GM12878 (cell line): ENCODE measurements at regions not wholly inside any gene's neighbourhood (a gene's known extent, or its start where the extent isn't known, plus 50 kb on each side); places are given as distances from the start of the nearest gene placed in this dataset.

Source experiments
- ATAC-seq: fragments of 200-7000 bp; cut with Tn5 transposase; 3 replicates; pipeline ENCODE4 v1.9.1; 2020; ENCODE audit warnings: mild to moderate bottlenecking, moderate library complexity
- BruUV-seq: library from RNA; stranded (reverse); fragments of 400-500 nt; replicated peaks from 2 replicates; lab custom pipeline; 2021; lab: Mats Ljungman, UMichigan
- CTCF ChIA-PET: fragments of 300-600 bp; sonication (Branson Sonifier 250); formaldehyde crosslinking; extraction: SDS; loops from one replicate; lab custom pipeline; 2021; ENCODE audit warnings: inconsistent platforms; lab: Yijun Ruan, JAX
- POLR2A ChIA-PET: fragments of 350-600 bp; formaldehyde crosslinking; extraction: SDS; loops from one replicate; lab custom pipeline; 2021; ENCODE audit warnings: inconsistent platforms; lab: Charles Lee
- RAD21 ChIA-PET: fragments of 300-600 bp; sonication (Branson Sonifier 250); formaldehyde crosslinking; loops from one replicate; lab custom pipeline; 2023; ENCODE audit warnings: antibody characterized with exemption; ENCODE audit not compliant: unreplicated experiment; lab: Charles Lee
- SMC1A ChIA-PET: fragments of 300-600 bp; sonication (Branson Sonifier 250); formaldehyde crosslinking; loops from one replicate; lab custom pipeline; 2023; ENCODE audit not compliant: unreplicated experiment, uncharacterized antibody; lab: Charles Lee
- DNase-seq: peaks from one replicate; pipeline ENCODE4 v3.0.0-alpha.2; 2011; ENCODE audit warnings: low read depth, low spot score
- FAIRE-seq: peaks from 3 replicates; lab custom pipeline; 2011; peaks lifted over from hg19 to GRCh38; lab: Jason Lieb, UNC
- H2AFZ ChIP-seq: 2 replicates; pipeline ENCODE4 v1.6.0; 2011; ENCODE audit warnings: low read depth, low read length, control low read depth; ENCODE audit not compliant: control insufficient read depth
- H3K27ac ChIP-seq: 2 replicates; pipeline ENCODE4 v1.5.1; 2011; ENCODE audit warnings: control low read depth; ENCODE audit not compliant: control insufficient read depth, insufficient read depth
- H3K27me3 ChIP-seq, 2 experiments: replicated peaks in 1 of 2; 2 replicates each; pipeline versions ENCODE4 v1.6.0 to v1.6.1; 2011; ENCODE audit warnings: low read length in 1 of 2; ENCODE audit not compliant: control insufficient read depth in 2 of 2, insufficient read depth in 2 of 2
- H3K36me3 ChIP-seq, 2 experiments: 2 replicates each; pipeline ENCODE4 v1.5.1; 2011; ENCODE audit warnings: low read length in 1 of 2; ENCODE audit not compliant: control insufficient read depth in 2 of 2, insufficient read depth in 2 of 2
- H3K4me1 ChIP-seq: 2 replicates; pipeline ENCODE4 v1.6.1; 2011; ENCODE audit warnings: mild to moderate bottlenecking, low read length, moderate library complexity, mixed read lengths; ENCODE audit not compliant: control insufficient read depth, insufficient read depth
- H3K4me2 ChIP-seq: 2 replicates; pipeline ENCODE4 v1.6.0; 2011; ENCODE audit warnings: control low read depth; ENCODE audit not compliant: control insufficient read depth, insufficient read depth
- H3K4me3 ChIP-seq: fragments of 200-600 bp; sonication (generic); 2 replicates; pipeline ENCODE4 v1.5.1; 2016
- H3K79me2 ChIP-seq: 2 replicates; pipeline ENCODE4 v1.6.0; 2011; ENCODE audit warnings: low read length; ENCODE audit not compliant: control insufficient read depth, insufficient read depth
- H3K9ac ChIP-seq: 2 replicates; pipeline ENCODE4 v1.8.0; 2011; ENCODE audit warnings: low read length, control low read depth, mixed read lengths; ENCODE audit not compliant: control insufficient read depth, insufficient read depth
- H3K9me3 ChIP-seq: replicated peaks from 3 replicates; pipeline ENCODE4 v1.5.1; 2011; ENCODE audit warnings: mild to moderate bottlenecking, low read length; ENCODE audit not compliant: control insufficient read depth, insufficient read depth
- H4K20me1 ChIP-seq: 2 replicates; pipeline ENCODE4 v1.6.0; 2011; ENCODE audit not compliant: control insufficient read depth, insufficient read depth
- ATF7 ChIP-seq: fragments of 450-650 bp; IDR thresholded peaks from 2 replicates; pipeline ENCODE4 v1.6.1; 2016; ENCODE audit warnings: low read depth, mild to moderate bottlenecking
- BHLHE40 ChIP-seq, 2 experiments: fragments of 450-650 bp in 1 of 2; IDR thresholded peaks; 2 replicates each; pipeline ENCODE4 v1.6.1; 2011 to 2017; ENCODE audit warnings: low read depth in 2 of 2, borderline replicate concordance in 1 of 2, improper control_type of control experiment in 1 of 2, low read length in 1 of 2, mild to moderate bottlenecking in 1 of 2
- CHD1 ChIP-seq: IDR thresholded peaks from 2 replicates; pipeline ENCODE4 v1.6.1; 2012; ENCODE audit warnings: low read depth, low read length, improper control_type of control experiment
- EED ChIP-seq: sonication (generic); IDR thresholded peaks from 2 replicates; pipeline ENCODE4 v1.6.1; 2016; ENCODE audit warnings: antibody characterized with exemption, low read depth
- EZH2 ChIP-seq: IDR thresholded peaks from 2 replicates; pipeline ENCODE4 v1.6.1; 2012; ENCODE audit warnings: low read depth, mild to moderate bottlenecking, control low read depth, inconsistent platforms, low read length, borderline replicate concordance; ENCODE audit not compliant: control insufficient read depth
- JUNB ChIP-seq: IDR thresholded peaks from 2 replicates; pipeline ENCODE4 v1.6.1; 2016; ENCODE audit warnings: antibody characterized with exemption, mild to moderate bottlenecking
- MTA2 ChIP-seq: fragments of 450-650 bp; IDR thresholded peaks from 2 replicates; pipeline ENCODE4 v1.6.1; 2016; ENCODE audit warnings: low read depth, mild to moderate bottlenecking, moderate library complexity
- MYC ChIP-seq: IDR thresholded peaks from 2 replicates; pipeline ENCODE4 v1.6.1; 2011; ENCODE audit warnings: mild to moderate bottlenecking, low read length, moderate library complexity, inconsistent platforms; ENCODE audit not compliant: insufficient read depth, insufficient replicate concordance, insufficient read length, severe bottlenecking
- POLR2A ChIP-seq: IDR thresholded peaks from 2 replicates; pipeline ENCODE4 v1.6.1; 2011; ENCODE audit warnings: low read depth, mild to moderate bottlenecking, low read length
- SMAD1 ChIP-seq: fragments of 450-650 bp; IDR thresholded peaks from 2 replicates; pipeline ENCODE4 v1.6.1; 2018; ENCODE audit warnings: mild to moderate bottlenecking, low read depth; ENCODE audit not compliant: partially characterized antibody
- SMAD5 ChIP-seq: IDR thresholded peaks from 2 replicates; pipeline ENCODE4 v1.6.1; 2016; ENCODE audit warnings: antibody characterized with exemption, low read depth
- SP1 ChIP-seq: IDR thresholded peaks from one replicate; pipeline ENCODE4 v1.6.1; 2011; ENCODE audit warnings: low read depth, low read length
- TCF3 ChIP-seq: IDR thresholded peaks from 2 replicates; pipeline ENCODE4 v1.6.1; 2012; ENCODE audit warnings: low read depth, mild to moderate bottlenecking, low read length, borderline replicate concordance; ENCODE audit not compliant: insufficient read depth
- ZNF274 ChIP-seq: IDR thresholded peaks from one replicate; pipeline ENCODE4 v1.8.0; 2011; ENCODE audit not compliant: insufficient read length, insufficient read depth
- WGBS: methylation state at CpG from one replicate; pipeline ENCODE4 v1.1.6; 2016; ENCODE audit warnings: low lambda C conversion rate; ENCODE audit not compliant: insufficient replicate concordance, insufficient coverage; ENCODE audit errors: missing lambda C conversion rate; 5-methylcytosine and 5-hydroxymethylcytosine counted together
- in situ Hi-C: fragments of 300-500 bp; cut with MboI; formaldehyde crosslinking; loops from 9 replicates; pipeline ENCODE4 v1.14.3; 2018; ENCODE audit warnings: mixed read lengths
- intact Hi-C: fragments of 100-400 bp; cut with micrococcal nuclease; formaldehyde crosslinking; loops from one replicate; pipeline ENCODE4 v1.14.2; 2022; ENCODE audit not compliant: unreplicated experiment
- TF ChIP-seq, protein P1 (sequence below): fragments of 450-650 bp; IDR thresholded peaks from 2 replicates; pipeline ENCODE4 v1.6.1; 2016; ENCODE audit warnings: mild to moderate bottlenecking, moderate library complexity, borderline replicate concordance

DNA sequence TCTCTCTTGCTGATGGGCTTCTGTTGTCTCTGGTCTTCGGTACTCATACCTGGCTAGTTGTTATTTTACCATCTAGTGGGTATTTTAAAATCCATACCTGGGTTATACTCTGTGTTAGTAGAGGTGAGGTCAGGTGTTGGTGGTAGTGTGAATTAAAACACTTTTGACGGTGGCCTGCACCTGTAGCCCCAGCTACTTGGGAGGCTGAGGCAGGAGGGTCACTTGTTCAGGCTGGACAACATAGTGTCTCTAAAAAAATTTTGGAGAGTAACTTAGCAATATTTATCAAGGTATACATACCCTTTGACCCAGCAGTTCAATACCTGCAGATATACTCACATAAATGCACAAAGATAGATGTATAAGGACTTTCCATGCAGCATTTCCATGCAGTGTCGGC is 55.4 kb downstream of the GSX1 start:
- no peak overlapping the region for H3K4me2 ChIP-seq
- peaks cover 0 to 3% of the 10 kb centered on the region in 2 experiments; a peak in 1 of 4 replicates for H3K27me3 ChIP-seq
- TF ChIP-seq MYC (no peak), MTA2 (no peak), SMAD1 (no peak), SMAD5 (no peak), EZH2 (no peak), SP1 (no peak), BHLHE40 (IDR thresholded peaks at IDR 0.05; ENCODE audit: borderline replicate concordance in 1 of 2, low read depth in 2 of 2, low read length in 1 of 2) (no peak), ATF7 (no peak), EED (no peak), JUNB (no peak), POLR2A (no peak), TCF3 (no peak), ZNF274 (no peak), CHD1 (no peak)
- TF ChIP-seq, protein P1, sequence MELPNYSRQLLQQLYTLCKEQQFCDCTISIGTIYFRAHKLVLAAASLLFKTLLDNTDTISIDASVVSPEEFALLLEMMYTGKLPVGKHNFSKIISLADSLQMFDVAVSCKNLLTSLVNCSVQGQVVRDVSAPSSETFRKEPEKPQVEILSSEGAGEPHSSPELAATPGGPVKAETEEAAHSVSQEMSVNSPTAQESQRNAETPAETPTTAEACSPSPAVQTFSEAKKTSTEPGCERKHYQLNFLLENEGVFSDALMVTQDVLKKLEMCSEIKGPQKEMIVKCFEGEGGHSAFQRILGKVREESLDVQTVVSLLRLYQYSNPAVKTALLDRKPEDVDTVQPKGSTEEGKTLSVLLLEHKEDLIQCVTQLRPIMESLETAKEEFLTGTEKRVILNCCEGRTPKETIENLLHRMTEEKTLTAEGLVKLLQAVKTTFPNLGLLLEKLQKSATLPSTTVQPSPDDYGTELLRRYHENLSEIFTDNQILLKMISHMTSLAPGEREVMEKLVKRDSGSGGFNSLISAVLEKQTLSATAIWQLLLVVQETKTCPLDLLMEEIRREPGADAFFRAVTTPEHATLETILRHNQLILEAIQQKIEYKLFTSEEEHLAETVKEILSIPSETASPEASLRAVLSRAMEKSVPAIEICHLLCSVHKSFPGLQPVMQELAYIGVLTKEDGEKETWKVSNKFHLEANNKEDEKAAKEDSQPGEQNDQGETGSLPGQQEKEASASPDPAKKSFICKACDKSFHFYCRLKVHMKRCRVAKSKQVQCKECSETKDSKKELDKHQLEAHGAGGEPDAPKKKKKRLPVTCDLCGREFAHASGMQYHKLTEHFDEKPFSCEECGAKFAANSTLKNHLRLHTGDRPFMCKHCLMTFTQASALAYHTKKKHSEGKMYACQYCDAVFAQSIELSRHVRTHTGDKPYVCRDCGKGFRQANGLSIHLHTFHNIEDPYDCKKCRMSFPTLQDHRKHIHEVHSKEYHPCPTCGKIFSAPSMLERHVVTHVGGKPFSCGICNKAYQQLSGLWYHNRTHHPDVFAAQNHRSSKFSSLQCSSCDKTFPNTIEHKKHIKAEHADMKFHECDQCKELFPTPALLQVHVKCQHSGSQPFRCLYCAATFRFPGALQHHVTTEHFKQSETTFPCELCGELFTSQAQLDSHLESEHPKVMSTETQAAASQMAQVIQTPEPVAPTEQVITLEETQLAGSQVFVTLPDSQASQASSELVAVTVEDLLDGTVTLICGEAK = no peak
- no peaks in the 10 kb centered on the region for H3K79me2 ChIP-seq
- no peaks in the 10 kb centered on the region for H3K36me3 ChIP-seq
- intact Hi-C loops = no loop called here
- RAD21 ChIA-PET = no interaction called here
- SMC1A ChIA-PET = interaction anchor here (0.8 kb wide), 1 partner anchor 485 kb away, joined by 3 read pairs; no protein-coding TSS in a partner anchor
- no peaks in the 10 kb centered on the region for H3K4me1 ChIP-seq
- POLR2A ChIA-PET = no interaction called here
- in situ Hi-C loops = no loop called here
- no peaks in the 10 kb centered on the region for H3K9me3 ChIP-seq
- H2AFZ ChIP-seq = no peak overlapping the region
- no peak overlapping the region for H3K27ac ChIP-seq
- no peak for ATAC-seq
- CTCF ChIA-PET = interaction anchor here (1.0 to 1.7 kb wide), 2 partner anchors 17 to 21 kb away, joined by 4 to 6 read pairs; no protein-coding TSS in a partner anchor
- WGBS = 53% methylated on average over 3 of the region's 3 CpGs
- BruUV-seq = no TSS peak
- H4K20me1 ChIP-seq = no peaks in the 10 kb centered on the region
- DNase-seq = no peak
- no peak for FAIRE-seq
- no peak overlapping the region for H3K9ac ChIP-seq
- H3K4me3 ChIP-seq = no peak overlapping the region
